Activated T-cell treated with anti-CD3 and anti-CD28 coated beads, Interleukin-2, amount 50 U/mL, for 72 hours (primary cell): ENCODE measurements at regions not wholly inside any gene's neighbourhood (a gene's known extent, or its start where the extent isn't known, plus 50 kb on each side); places are given as distances from the start of the nearest gene placed in this dataset.

Experiments
- ATAC-seq, 2 donors: fragments of 150-1000 bp; cut with Tn5 transposase; replicated peaks in 1 of 2; 2 replicates each; pipeline ENCODE4 v1.10.0; 2021; ENCODE audit warnings: moderate library complexity in 2 of 2, mild to moderate bottlenecking in 1 of 2
- DNase-seq, 2 donors: peaks; one replicate each; pipeline ENCODE4 v3.0.0; 2021 to 2022; ENCODE audit warnings: mixed read lengths in 1 of 2
- H3K27ac Mint-ChIP-seq: one replicate; pipeline ENCODE4 v1.8.0; 2022; ENCODE audit warnings: mild to moderate bottlenecking, moderate library complexity, mixed read lengths
- H3K27me3 Mint-ChIP-seq: one replicate; pipeline ENCODE4 v1.8.0; 2022; ENCODE audit warnings: low read depth, mixed read lengths
- H3K36me3 Mint-ChIP-seq, 2 donors: one replicate each; pipeline ENCODE4 v1.8.0; 2022; ENCODE audit warnings: mixed read lengths in 2 of 2, mild to moderate bottlenecking in 1 of 2; ENCODE audit not compliant: insufficient read depth in 2 of 2
- H3K4me1 Mint-ChIP-seq: one replicate; pipeline ENCODE4 v1.8.0; 2022; ENCODE audit warnings: low read depth, mixed read lengths
- H3K4me3 Mint-ChIP-seq, 2 donors: one replicate each; pipeline ENCODE4 v1.8.0; 2022; ENCODE audit warnings: mild to moderate bottlenecking in 2 of 2, mixed read lengths in 2 of 2, moderate library complexity in 2 of 2
- H3K9me3 Mint-ChIP-seq, 2 donors: one replicate each; pipeline ENCODE4 v1.8.0; 2022; ENCODE audit warnings: mixed read lengths in 2 of 2

- ATAC-seq (no peak), DNase-seq (no peak)
- Mint-ChIP-seq H3K36me3 (peaks cover 0 to 2% of the 10 kb centered on the region in 2 donors), H3K9me3 (no peaks in the 10 kb centered on the region), H3K27ac (no peak overlapping the region), H3K27me3 (no peaks in the 10 kb centered on the region), H3K4me1 (peaks cover 27% of the 10 kb centered on the region), H3K4me3 (no peak overlapping the region)
These were observed 184.1 kb upstream of the ACVR2A start for GRCh38 chr2:147660680-147661079.

GRCh38 chr2:147659051-147659450 is 185.8 kb upstream of the ACVR2A start:
- DNase-seq (no peak), ATAC-seq (no peak)
- H3K36me3 Mint-ChIP-seq: peaks cover 0 to 2% of the 10 kb centered on the region in 2 donors
- no peaks in the 10 kb centered on the region for H3K9me3 Mint-ChIP-seq
- no peak overlapping the region for H3K4me3 Mint-ChIP-seq
- H3K4me1 Mint-ChIP-seq: peaks cover 26% of the 10 kb centered on the region
- H3K27me3 Mint-ChIP-seq: no peaks in the 10 kb centered on the region
- H3K27ac Mint-ChIP-seq: no peak overlapping the region

- peaks cover 0 to 2% of the 10 kb centered on the region in 2 donors for H3K36me3 Mint-ChIP-seq
- H3K4me1 Mint-ChIP-seq: peaks cover 10% of the 10 kb centered on the region
These were observed 187.5 kb upstream of the ACVR2A start for GRCh38 chr2:147657086-147658000.

DNA sequence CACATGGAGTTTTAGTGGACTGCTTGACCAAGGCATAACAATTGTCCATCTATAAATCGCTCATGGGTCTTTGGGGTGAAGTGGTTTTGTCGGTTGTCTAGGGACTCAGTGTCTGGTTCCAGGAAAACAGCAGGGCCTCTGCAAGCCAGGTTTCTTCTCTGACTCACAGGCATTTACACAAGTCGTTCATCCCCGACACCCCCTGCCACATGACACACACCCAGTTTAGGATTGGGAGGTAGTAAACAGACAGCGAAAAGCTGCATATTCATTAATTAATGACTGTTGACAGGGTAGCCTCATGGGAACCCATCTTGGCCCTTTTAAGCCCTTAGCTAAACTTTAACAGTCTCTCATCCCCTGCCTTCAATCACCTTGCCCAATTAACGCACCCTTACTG is 194.8 kb upstream of the ACVR2A start:
- H3K9me3 Mint-ChIP-seq: no peaks in the 10 kb centered on the region
- H3K4me3 Mint-ChIP-seq: no peak overlapping the region
- no peaks in the 10 kb centered on the region for H3K36me3 Mint-ChIP-seq
- DNase-seq (no peak), ATAC-seq (no peak)
- H3K27me3 Mint-ChIP-seq: no peaks in the 10 kb centered on the region
- H3K4me1 Mint-ChIP-seq: no peaks in the 10 kb centered on the region
- H3K27ac Mint-ChIP-seq: no peak overlapping the region

More at GRCh38 chr2:147657086-147658000, 187.5 kb upstream of the ACVR2A start:
- no peak for ATAC-seq
- Mint-ChIP-seq H3K4me3 (no peak overlapping the region), H3K27me3 (no peaks in the 10 kb centered on the region), H3K9me3 (no peaks in the 10 kb centered on the region), H3K27ac (no peak overlapping the region)
- no peak for DNase-seq

DNA sequence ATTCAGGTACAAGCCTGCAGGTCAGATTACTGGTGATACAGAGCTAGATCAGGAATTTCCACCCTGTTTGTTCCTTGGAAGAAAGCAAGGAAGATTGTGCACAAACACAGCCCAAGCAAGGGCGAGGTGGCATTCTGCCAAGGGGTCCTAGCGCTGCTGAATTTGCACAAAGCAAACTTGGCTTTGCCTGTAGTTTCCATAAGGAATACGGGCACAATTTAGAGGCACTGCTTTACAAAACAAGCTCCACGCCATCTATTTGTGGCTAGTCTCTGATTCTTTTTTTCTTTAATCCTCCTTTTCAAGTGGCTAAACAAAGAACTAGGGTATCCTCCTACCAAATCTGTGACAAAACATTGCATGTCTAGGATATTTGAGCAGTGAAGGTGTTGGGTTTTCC is 195.5 kb upstream of the ACVR2A start:
- H3K36me3 Mint-ChIP-seq: no peaks in the 10 kb centered on the region
- H3K4me3 Mint-ChIP-seq: no peak overlapping the region
- H3K4me1 Mint-ChIP-seq: no peaks in the 10 kb centered on the region
- ATAC-seq (no peak), DNase-seq (no peak)
- H3K27me3 Mint-ChIP-seq: no peaks in the 10 kb centered on the region
- no peaks in the 10 kb centered on the region for H3K9me3 Mint-ChIP-seq
- no peak overlapping the region for H3K27ac Mint-ChIP-seq

- no peaks in the 10 kb centered on the region for H3K4me1 Mint-ChIP-seq
- no peaks in the 10 kb centered on the region for H3K27me3 Mint-ChIP-seq
- H3K4me3 Mint-ChIP-seq: no peak overlapping the region
- H3K27ac Mint-ChIP-seq: no peak overlapping the region
- DNase-seq (no peak), ATAC-seq (no peak)
- no peaks in the 10 kb centered on the region for H3K9me3 Mint-ChIP-seq
- no peaks in the 10 kb centered on the region for H3K36me3 Mint-ChIP-seq
These were observed 196.4 kb upstream of the ACVR2A start for GRCh38 chr2:147648471-147648870.

- no peak for DNase-seq
- H3K4me1 Mint-ChIP-seq: no peaks in the 10 kb centered on the region
- no peaks in the 10 kb centered on the region for H3K36me3 Mint-ChIP-seq
- H3K27ac Mint-ChIP-seq: no peak overlapping the region
- H3K4me3 Mint-ChIP-seq: no peak overlapping the region
- no peaks in the 10 kb centered on the region for H3K27me3 Mint-ChIP-seq
- H3K9me3 Mint-ChIP-seq: no peaks in the 10 kb centered on the region
- no peak for ATAC-seq
These were observed 197.0 kb upstream of the ACVR2A start for GRCh38 chr2:147647816-147648215.

DNA sequence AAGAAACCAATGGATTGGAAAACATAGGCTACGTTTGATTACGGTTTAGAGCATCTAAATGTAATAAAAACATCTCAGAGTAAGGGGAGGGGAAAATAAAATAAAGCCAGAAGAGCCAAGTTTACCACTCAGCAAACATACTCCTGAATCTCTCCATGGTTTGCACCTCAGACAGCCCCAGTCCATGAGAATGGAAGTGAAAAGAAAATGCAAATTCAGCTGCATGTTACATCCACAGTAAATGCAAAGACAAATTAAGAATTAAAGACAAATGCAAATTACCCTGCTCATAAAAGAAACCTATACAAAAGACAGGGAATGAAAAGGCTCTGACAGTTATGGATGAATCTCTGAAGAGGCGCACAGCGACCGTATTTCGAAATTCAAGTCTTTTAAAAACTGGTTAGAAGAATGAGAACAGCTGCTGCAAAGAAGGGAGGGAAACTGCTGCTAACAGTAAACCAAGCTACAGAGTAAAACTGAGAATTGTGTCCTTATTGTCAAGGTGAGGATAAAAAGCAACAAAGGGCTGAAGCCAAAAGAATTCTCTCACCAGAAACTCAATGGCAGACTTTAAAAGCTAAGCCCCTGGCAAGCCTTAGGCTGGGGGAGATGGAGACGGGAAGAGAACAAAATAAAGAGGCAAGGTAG is 197.9 kb upstream of the ACVR2A start:
- Mint-ChIP-seq H3K9me3 (no peaks in the 10 kb centered on the region), H3K27ac (no peak overlapping the region), H3K4me3 (no peak overlapping the region), H3K36me3 (no peaks in the 10 kb centered on the region), H3K27me3 (no peaks in the 10 kb centered on the region), H3K4me1 (no peaks in the 10 kb centered on the region)
- DNase-seq: no peak
- no peak for ATAC-seq

DNA sequence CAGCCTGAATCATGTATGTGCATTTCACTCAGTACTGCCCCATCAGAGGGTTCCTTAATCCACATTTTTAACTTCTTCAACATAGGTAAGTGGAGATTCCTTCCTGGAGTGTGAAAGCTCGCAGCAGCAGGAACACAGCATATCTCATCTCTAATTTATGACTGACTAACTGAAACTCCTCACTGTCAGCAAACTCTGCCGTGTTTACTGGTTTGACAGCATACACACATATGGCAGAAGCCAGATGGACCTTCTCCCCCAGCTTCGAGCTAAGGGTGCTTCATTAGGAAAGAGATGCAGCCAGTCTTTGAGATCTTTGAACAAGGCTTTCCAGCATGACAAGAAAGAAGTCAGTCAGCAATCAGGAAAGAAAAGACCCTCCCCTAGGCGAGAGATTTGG is 200.3 kb upstream of the ACVR2A start:
- ATAC-seq (no peak), DNase-seq (no peak)
- H3K36me3 Mint-ChIP-seq: no peaks in the 10 kb centered on the region
- H3K27me3 Mint-ChIP-seq: no peaks in the 10 kb centered on the region
- no peak overlapping the region for H3K4me3 Mint-ChIP-seq
- H3K9me3 Mint-ChIP-seq: peaks cover 0 to 4% of the 10 kb centered on the region in 2 donors
- peaks cover 5% of the 10 kb centered on the region for H3K4me1 Mint-ChIP-seq
- no peak overlapping the region for H3K27ac Mint-ChIP-seq

- DNase-seq: no peak
- ATAC-seq: no peak
- Mint-ChIP-seq H3K4me1 (peaks cover 10% of the 10 kb centered on the region), H3K36me3 (no peaks in the 10 kb centered on the region), H3K27ac (no peak overlapping the region), H3K9me3 (peaks cover 0 to 4% of the 10 kb centered on the region in 2 donors), H3K27me3 (no peaks in the 10 kb centered on the region), H3K4me3 (no peak overlapping the region)
These were observed 202.1 kb upstream of the ACVR2A start for GRCh38 chr2:147642765-147643164.

GRCh38 chr2:147641651-147642050 is 203.2 kb upstream of the ACVR2A start:
- peaks cover 0 to 4% of the 10 kb centered on the region in 2 donors for H3K9me3 Mint-ChIP-seq
- H3K4me3 Mint-ChIP-seq: no peak overlapping the region
- H3K27me3 Mint-ChIP-seq: no peaks in the 10 kb centered on the region
- H3K27ac Mint-ChIP-seq: no peak overlapping the region
- ATAC-seq (no peak), DNase-seq (no peak)
- H3K4me1 Mint-ChIP-seq: peaks cover 10% of the 10 kb centered on the region
- no peaks in the 10 kb centered on the region for H3K36me3 Mint-ChIP-seq

- H3K27ac Mint-ChIP-seq: no peak overlapping the region
- peaks cover 0 to 4% of the 10 kb centered on the region in 2 donors for H3K9me3 Mint-ChIP-seq
- DNase-seq (peak in 1 of 2 donors; percentile 20), ATAC-seq (peak; percentile 60 to 72)
- no peak overlapping the region for H3K4me3 Mint-ChIP-seq
- H3K4me1 Mint-ChIP-seq: peaks cover 20% of the 10 kb centered on the region
- no peaks in the 10 kb centered on the region for H3K27me3 Mint-ChIP-seq
- H3K36me3 Mint-ChIP-seq: no peaks in the 10 kb centered on the region
These were observed 204.9 kb upstream of the ACVR2A start for GRCh38 chr2:147639891-147640290.

- Mint-ChIP-seq H3K4me3 (no peak overlapping the region), H3K9me3 (peaks cover 0 to 4% of the 10 kb centered on the region in 2 donors), H3K4me1 (peaks cover 20% of the 10 kb centered on the region), H3K36me3 (no peaks in the 10 kb centered on the region), H3K27ac (no peak overlapping the region), H3K27me3 (no peaks in the 10 kb centered on the region)
- ATAC-seq (no peak), DNase-seq (no peak)
These were observed 205.4 kb upstream of the ACVR2A start for GRCh38 chr2:147639386-147639785.
